GM12892 (cell line): ENCODE measurements at regions not wholly inside any gene's neighbourhood (a gene's known extent, or its start where the extent isn't known, plus 50 kb on each side); places are given as distances from the start of the nearest gene placed in this dataset.

Experiments used
- DNase-seq: peaks from one replicate; pipeline ENCODE4 v3.0.0; 2011; ENCODE audit not compliant: insufficient read length
- FAIRE-seq: peaks from 2 replicates; lab custom pipeline; 2011; peaks lifted over from hg19 to GRCh38; lab: Jason Lieb, UNC
- POLR2A ChIP-seq: IDR thresholded peaks from 2 replicates; pipeline ENCODE4 v1.6.1; 2011; ENCODE audit warnings: low read depth, low read length, control low read depth
- POLR2AphosphoS5 ChIP-seq: IDR thresholded peaks from 2 replicates; pipeline ENCODE4 v1.6.1; 2011; ENCODE audit warnings: low read depth, low read length, control low read depth
- TAF1 ChIP-seq: IDR thresholded peaks from 2 replicates; pipeline ENCODE4 v1.6.1; 2011; ENCODE audit warnings: low read depth, mild to moderate bottlenecking, control low read depth, low read length, borderline replicate concordance

DNA sequence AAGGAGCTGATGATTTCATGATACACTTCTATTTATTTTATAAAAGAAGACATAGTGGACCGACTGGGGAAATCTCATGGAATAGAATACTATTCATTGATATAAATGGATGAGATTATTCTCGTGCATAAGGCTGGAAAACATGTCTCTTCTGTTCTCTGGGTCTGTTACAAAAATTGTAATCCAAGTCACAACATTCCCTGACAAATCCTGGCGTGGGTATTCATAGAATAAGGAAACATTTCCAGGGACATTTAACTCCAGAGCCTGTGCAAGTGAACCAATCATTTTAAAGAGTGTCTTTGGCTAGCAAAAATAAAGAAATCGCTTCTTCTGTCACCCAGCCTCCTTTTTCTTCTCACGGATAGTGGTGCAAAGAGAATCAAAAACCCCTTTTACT is 1148.5 kb upstream of the AUTS2 start:
- no peak for TF ChIP-seq TAF1
- no peak for TF ChIP-seq POLR2AphosphoS5
- TF ChIP-seq POLR2A, result no peak
- no peak for FAIRE-seq
- no peak for DNase-seq

DNA sequence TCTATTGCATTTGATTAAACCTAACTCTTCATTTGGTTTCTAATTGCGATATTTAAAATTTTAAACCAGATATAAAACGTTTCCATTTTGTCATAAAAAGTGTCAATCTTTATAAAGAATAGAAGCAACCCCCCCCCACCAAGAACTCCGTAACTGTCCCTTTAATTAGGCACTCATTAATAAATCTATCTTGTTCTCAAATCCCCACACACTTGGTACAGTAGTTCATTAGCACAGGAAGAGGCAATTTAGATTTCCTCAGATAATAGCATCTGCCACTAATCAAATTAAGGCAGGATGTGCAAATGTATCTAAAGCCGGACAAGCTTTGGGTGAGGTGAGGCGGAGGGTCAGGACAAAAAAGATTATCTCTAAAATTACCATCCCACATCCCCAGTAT is 1143.3 kb upstream of the AUTS2 start:
- no peak for DNase-seq
- TF ChIP-seq POLR2AphosphoS5 (no peak), TAF1 (no peak), POLR2A (no peak)
- no peak for FAIRE-seq

DNA sequence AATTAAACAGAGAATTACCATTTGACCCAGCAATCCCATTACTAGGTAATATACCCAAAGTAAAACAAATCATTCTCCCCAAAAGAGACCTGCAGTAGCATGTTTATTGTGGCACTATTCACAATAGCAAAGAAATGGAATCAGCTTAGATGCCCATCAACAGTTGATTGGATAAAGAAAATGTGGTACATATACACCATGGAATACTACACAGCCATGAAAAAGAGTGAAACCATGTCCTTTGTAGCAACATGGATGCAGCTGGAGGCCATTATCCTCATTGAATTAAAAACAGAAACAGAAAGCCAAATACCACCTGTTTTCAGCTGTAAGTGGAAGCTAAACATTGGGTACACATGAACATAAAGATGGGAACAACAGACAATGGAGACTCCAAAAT is 1141.8 kb upstream of the AUTS2 start:
- no peak for TF ChIP-seq POLR2A
- no peak for TF ChIP-seq POLR2AphosphoS5
- TF ChIP-seq TAF1, result no peak
- FAIRE-seq (no peak), DNase-seq (no peak)

DNA sequence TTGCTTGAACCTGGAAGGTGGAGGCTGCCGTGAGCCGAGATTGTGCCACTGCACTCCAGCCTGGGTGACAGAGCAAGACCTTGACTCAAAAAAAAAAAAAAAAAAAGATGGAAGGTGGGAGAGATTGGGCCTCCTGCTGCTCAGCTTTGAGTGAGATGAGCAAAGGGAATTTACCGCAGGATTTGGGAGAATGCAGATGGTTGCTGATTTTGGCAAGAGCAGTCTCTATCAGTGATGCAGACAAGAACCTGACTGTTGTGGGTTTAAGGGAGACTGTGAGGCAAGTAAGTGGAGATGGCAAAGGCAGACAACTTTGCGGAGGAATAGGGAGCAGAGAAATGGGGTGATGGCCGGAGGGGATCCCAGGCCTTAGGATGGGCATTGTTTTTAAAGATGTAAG is 1140.8 kb upstream of the AUTS2 start:
- FAIRE-seq (no peak), DNase-seq (no peak)
- TF ChIP-seq TAF1 (no peak), POLR2A (no peak), POLR2AphosphoS5 (no peak)

DNA sequence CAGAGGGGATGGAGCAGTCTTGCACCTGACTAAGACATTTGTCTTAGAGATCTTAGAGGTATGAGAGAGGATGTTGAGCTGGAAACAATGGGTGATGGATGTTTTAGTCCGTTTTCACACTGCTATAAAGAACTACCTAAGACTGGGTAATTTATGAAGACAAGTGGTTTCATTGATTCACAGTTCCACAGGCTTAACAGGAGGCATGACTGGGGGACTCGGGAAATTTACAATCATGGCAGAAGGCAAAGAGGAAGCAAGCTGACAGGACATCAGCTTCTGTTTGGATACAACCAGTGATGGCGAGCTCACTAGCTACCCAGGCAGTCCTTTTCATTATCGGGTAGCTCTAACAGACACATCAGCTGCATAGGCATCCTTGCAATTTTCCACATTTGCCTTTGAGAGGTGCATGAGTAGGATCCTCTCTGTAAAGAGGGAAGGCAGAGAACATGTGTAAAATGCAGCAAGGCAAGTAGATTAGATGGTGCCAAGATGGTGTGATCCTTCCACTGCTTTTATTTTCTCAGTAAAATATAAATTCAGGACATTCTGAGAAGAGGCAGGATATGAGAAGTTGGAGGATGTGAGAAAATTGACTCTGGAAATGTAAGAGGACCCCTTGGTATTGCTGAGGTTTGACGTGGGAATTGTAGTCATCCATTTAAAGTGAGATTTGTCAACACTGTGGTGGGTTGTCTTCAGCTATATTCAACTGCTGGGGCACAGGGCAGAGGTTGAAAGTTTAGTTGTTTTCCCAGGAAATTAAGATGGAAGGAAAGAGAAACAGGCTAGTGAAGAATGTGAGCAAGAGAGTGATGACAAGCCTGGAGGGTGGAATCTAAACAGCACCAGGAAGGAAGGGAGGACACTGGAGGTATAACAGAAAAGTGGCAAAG is 1140.0 kb upstream of the AUTS2 start:
- TF ChIP-seq TAF1, result no peak
- no peak for TF ChIP-seq POLR2A
- TF ChIP-seq POLR2AphosphoS5, result no peak
- FAIRE-seq, result no peak
- DNase-seq, result no peak

DNA sequence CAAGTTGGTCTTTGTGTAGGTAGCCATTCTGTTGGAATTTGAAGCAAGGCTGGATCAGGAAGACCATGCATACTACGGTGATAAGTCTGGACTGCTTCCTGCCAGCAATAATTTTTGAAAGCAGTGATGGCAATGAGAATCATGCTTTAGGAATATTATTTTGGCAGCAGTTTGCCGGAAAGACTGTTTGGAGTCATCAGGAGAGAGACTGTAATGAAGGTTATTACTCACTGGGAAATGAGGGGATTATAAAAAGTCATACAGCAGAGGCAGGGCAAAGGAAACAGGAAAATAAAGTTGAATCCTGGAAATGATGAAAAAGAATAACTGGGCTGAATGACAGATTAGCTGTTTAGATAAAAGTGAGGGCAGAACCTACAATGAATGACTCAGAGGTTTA is 1136.8 kb upstream of the AUTS2 start:
- DNase-seq, result no peak
- no peak for TF ChIP-seq POLR2A
- TF ChIP-seq TAF1, result no peak
- FAIRE-seq, result no peak

DNA sequence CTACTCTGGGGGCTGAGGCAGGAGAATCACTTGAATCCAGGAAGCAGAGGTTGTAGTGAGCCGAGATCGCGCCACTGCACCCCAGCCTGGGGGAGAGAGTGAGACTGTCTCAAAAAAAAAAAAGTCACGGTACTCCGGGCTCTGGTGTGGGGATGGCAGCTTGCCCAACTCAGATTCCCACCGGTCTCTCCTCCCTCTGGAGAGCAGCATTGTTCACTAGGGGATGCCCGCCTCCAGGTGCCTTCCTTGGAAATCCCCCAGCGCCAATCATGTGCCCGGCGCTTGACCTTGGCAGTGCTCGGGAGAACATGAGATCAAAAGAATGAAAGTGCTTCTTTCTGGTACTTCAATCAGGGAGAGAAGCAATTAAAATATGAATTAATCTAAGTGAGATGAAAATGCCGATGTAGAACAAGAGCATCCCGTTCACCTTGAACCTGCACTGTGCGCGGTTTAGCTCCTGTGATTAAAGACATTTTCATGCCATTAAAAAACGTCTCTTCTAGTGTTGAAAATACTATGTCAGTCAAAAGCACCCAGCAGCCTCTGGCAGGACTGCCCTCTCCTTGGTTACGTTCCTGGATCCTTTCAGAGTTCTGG is 1127.3 kb upstream of the AUTS2 start:
- TF ChIP-seq TAF1 (no peak), POLR2A (no peak), POLR2AphosphoS5 (no peak)
- DNase-seq (no peak), FAIRE-seq (no peak)

DNA sequence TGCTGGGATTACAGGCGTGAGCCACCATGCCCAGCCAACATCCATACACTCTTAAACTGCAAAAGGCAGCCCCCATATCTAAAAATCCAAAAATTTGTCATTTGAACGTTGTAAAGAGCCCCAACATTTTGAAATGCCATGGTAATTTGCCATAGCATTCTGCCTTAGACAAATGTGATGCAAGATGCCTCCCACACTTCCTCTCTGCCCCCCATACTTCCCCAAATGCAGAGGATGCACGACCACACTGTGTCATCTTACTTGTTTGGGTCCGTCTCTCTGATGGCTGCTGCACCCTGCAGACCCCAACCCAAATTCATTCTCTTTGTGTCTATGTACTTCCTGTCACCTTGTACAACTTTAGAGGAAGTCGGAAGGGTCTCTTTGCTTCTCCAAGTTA is 1125.6 kb upstream of the AUTS2 start:
- DNase-seq (no peak), FAIRE-seq (no peak)
- TF ChIP-seq POLR2A, result no peak
- no peak for TF ChIP-seq TAF1
- TF ChIP-seq POLR2AphosphoS5, result no peak

DNA sequence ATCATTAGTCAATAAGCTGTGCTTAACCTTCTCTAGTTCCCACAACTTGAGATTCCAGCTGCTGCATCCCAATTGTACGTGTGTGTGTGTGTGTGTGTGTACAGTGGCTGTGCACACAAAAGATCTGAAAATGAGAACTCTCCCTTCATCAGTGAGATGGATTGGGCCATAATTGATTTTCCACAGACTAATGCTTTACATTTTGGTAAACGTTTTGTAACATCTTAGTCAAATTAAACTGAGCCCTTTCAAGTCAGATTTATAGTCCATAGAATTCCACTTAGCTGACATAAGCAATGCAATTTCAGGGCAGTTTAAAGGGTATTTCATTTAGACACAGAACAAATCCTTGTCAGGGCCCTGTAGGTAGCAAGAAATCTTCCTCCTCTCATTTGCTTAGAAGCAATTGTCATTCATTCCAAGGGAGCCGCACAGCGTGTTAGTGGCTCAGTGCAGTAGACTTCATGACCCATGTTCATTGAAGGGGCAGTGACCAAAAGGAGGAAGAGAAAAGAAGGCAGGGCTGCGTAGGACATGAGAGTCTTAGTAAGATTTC is 1123.5 kb upstream of the AUTS2 start:
- DNase-seq (no peak), FAIRE-seq (no peak)
- TF ChIP-seq TAF1 (no peak), POLR2A (no peak), POLR2AphosphoS5 (no peak)

DNA sequence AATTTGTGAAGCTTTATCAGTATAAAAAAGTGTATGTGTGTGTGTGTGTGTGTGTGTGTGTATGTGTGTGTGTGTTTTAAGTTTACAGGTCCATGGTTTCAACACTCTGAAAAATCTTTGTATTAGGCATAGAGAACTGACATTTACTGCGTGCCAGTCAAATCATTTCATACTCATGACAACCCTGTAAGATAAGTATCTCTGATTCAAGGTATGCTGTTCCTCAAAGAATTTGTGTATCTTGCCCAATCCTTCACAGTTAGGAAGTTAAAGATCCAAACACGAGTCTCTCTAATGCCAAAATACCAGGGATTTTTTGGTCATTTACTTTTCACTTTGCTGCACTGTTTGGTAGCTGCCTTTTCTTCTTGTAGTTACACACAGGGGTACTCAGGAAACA is 1121.3 kb upstream of the AUTS2 start:
- FAIRE-seq (no peak), DNase-seq (no peak)
- TF ChIP-seq TAF1 (no peak), POLR2A (no peak), POLR2AphosphoS5 (no peak)

DNA sequence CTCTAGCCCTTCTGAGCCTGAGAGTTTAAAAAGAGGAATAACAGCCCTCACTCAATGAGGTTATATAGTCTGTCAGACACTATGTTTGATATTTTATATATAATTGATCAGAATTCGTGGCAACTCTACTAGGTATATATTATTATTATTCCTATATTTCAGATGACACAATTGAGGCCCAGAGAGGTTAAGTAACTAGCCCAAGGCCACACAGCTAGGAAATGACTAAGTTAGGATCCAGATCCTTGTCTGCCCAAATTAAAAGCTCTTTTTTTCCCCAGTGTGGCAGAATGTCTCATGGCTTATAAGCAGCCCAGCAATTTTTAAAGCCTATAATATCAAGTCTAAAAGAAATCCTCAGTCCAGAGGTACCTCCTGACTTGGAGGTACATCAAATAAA is 1119.9 kb upstream of the AUTS2 start:
- TF ChIP-seq TAF1 (no peak), POLR2A (no peak), POLR2AphosphoS5 (no peak)
- FAIRE-seq, result no peak
- DNase-seq, result no peak
